Stimulated activated CD8-positive, alpha-beta memory T cell treated with anti-CD3 and anti-CD28 coated beads, Interleukin-15, amount 100 ng/mL, for 48 hours (primary cell): ENCODE measurements at regions not wholly inside any gene's neighbourhood (a gene's known extent, or its start where the extent isn't known, plus 50 kb on each side); places are given as distances from the start of the nearest gene placed in this dataset.

Experiments used
- DNase-seq, 2 donors: peaks; one replicate each; pipeline ENCODE4 v3.0.0-alpha.2; 2020; ENCODE audit warnings: low read depth in 2 of 2

DNA sequence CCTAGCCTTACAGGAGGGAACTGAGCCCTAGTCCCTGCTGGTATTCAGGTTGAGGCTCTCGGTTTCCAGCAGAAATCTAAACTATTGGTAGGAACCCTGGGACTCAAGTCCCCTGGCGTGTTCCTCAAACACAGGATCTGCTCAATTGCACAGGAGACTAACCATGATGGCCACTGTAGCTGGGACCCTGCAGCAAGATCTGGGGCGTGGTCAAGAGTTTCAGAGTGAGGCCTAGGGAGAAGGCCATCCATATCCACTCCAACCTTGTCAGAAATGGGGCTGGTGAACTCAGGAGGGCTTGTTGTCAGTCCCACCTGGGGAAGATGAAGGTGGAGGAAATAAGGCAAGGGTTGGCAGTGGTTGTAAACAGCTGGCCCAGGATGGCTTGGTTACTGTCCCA is 49.9 kb upstream of the PAX6 start:
- no peak for DNase-seq
